HepG2 (cell line): ENCODE measurements at regions not wholly inside any gene's neighbourhood (a gene's known extent, or its start where the extent isn't known, plus 50 kb on each side); places are given as distances from the start of the nearest gene placed in this dataset.

Source experiments
- ATAC-seq: fragments of 200-7000 bp; cut with Tn5 transposase; 3 replicates; pipeline ENCODE4 v1.9.1; 2020; ENCODE audit warnings: mild to moderate bottlenecking, moderate library complexity
- BruUV-seq: library from RNA; stranded (reverse); fragments of 400-500 nt; replicated peaks from 2 replicates; lab custom pipeline; 2021; lab: Mats Ljungman, UMichigan
- CTCF ChIA-PET: fragments of 300-600 bp; formaldehyde crosslinking; extraction: SDS; loops from one replicate; lab custom pipeline; 2021; ENCODE audit warnings: low total read pairs, inconsistent platforms, low intra/inter-chr PET ratio; lab: Yijun Ruan, JAX
- POLR2A ChIA-PET: fragments of 350-600 bp; sonication (Branson Sonifier 250); formaldehyde crosslinking; loops from one replicate; lab custom pipeline; 2020; ENCODE audit warnings: antibody characterized with exemption, inconsistent platforms; lab: Yijun Ruan, JAX
- DNase-seq: peaks from one replicate; pipeline ENCODE4 v3.0.0-alpha.2; 2015; ENCODE audit warnings: low spot score
- FAIRE-seq: peaks from 3 replicates; lab custom pipeline; 2011; peaks lifted over from hg19 to GRCh38; lab: Jason Lieb, UNC
- H2AFZ ChIP-seq: one replicate; pipeline ENCODE4 v1.6.1; 2011; ENCODE audit warnings: low read length, inconsistent platforms
- H3K27ac ChIP-seq: fragments of 300-600 bp; 3 replicates; pipeline ENCODE4 v1.8.0; 2011; ENCODE audit warnings: mixed run types, mild to moderate bottlenecking, mixed read lengths, low read length, inconsistent platforms; ENCODE audit not compliant: insufficient read depth; ENCODE audit errors: extremely low read length
- H3K27me3 ChIP-seq, 2 experiments: fragments of 200-600 bp in 1 of 2; 2 replicates in 1 of 2; 3 replicates in 1 of 2; pipeline versions ENCODE4 v1.6.0 to v1.8.0; 2011; ENCODE audit warnings: low read length in 2 of 2, mild to moderate bottlenecking in 2 of 2, moderate library complexity in 2 of 2, inconsistent platforms in 1 of 2; ENCODE audit not compliant: insufficient read depth in 2 of 2, control insufficient read depth in 1 of 2
- H3K36me3 ChIP-seq, 2 experiments: fragments of 200-600 bp in 1 of 2; replicated peaks in 1 of 2; 2 replicates in 1 of 2; 3 replicates in 1 of 2; pipeline versions ENCODE4 v1.5.1 to v1.8.0; 2011; ENCODE audit warnings: low read length in 2 of 2, inconsistent platforms in 1 of 2; ENCODE audit not compliant: insufficient read depth in 2 of 2, control insufficient read depth in 1 of 2
- H3K4me1 ChIP-seq: 2 replicates; pipeline ENCODE4 v1.5.1; 2012; ENCODE audit warnings: low read length, inconsistent platforms; ENCODE audit not compliant: insufficient read depth
- H3K4me2 ChIP-seq: 2 replicates; pipeline ENCODE4 v1.6.0; 2011; ENCODE audit warnings: low read depth, low read length, inconsistent platforms
- H3K4me3 ChIP-seq, 3 experiments: fragments of 200-600 bp in 1 of 3; sonication (generic), shearing (Covaris generic) in 1 of 3; replicated peaks in 1 of 3; 2 replicates each; pipeline ENCODE4 v1.5.1; 2011 to 2016; ENCODE audit warnings: low read length in 3 of 3, inconsistent platforms in 2 of 3, low read depth in 2 of 3, mild to moderate bottlenecking in 2 of 3, control low read depth in 1 of 3, mixed read lengths in 1 of 3; ENCODE audit not compliant: insufficient read depth in 1 of 3
- H3K79me2 ChIP-seq: one replicate; pipeline ENCODE4 v1.6.1; 2011; ENCODE audit warnings: low read length, inconsistent platforms; ENCODE audit not compliant: insufficient read depth
- H3K9ac ChIP-seq: 2 replicates; pipeline ENCODE4 v1.6.0; 2011; ENCODE audit warnings: mild to moderate bottlenecking, low read depth, low read length, inconsistent platforms; ENCODE audit not compliant: insufficient read depth
- H3K9me3 ChIP-seq: 2 replicates; pipeline ENCODE4 v1.5.1; 2012; ENCODE audit warnings: mild to moderate bottlenecking, low read length
- H4K20me1 ChIP-seq: 2 replicates; pipeline ENCODE4 v1.6.0; 2011; ENCODE audit warnings: inconsistent platforms, mild to moderate bottlenecking, low read length, moderate library complexity; ENCODE audit not compliant: insufficient read depth
- DPF2 ChIP-seq: sonication (generic); formaldehyde crosslinking; IDR thresholded peaks from 2 replicates; pipeline ENCODE4 v1.4.0; 2020; ENCODE audit warnings: mild to moderate bottlenecking, low read depth, missing genetic modification reagents, borderline replicate concordance
- MTF1 ChIP-seq: sonication (generic); formaldehyde crosslinking; IDR thresholded peaks from 2 replicates; pipeline ENCODE4 v1.5.0; 2020; ENCODE audit warnings: missing genetic modification reagents
- RBM22 ChIP-seq: fragments of 200-400 bp; formaldehyde crosslinking; optimal IDR thresholded peaks from 2 replicates; pipeline ENCODE3; 2017; ENCODE audit warnings: mild to moderate bottlenecking, low read length, moderate library complexity
- ZNF383 ChIP-seq: sonication (generic); formaldehyde crosslinking; IDR thresholded peaks from 2 replicates; pipeline ENCODE4 v1.4.0; 2020; ENCODE audit warnings: missing genetic modification reagents, mild to moderate bottlenecking, borderline replicate concordance
- ZNF484 ChIP-seq: sonication (generic); formaldehyde crosslinking; IDR thresholded peaks from 2 replicates; pipeline ENCODE4 v1.5.1; 2020; ENCODE audit warnings: mild to moderate bottlenecking, low read depth, missing genetic modification reagents, borderline replicate concordance
- WGBS: methylation state at CpG from one replicate; pipeline ENCODE4 v1.1.6; 2017; ENCODE audit warnings: low lambda C conversion rate; 5-methylcytosine and 5-hydroxymethylcytosine counted together
- in situ Hi-C: cut with HindIII; loops from 2 replicates; pipeline ENCODE4 v1.10.0; 2017; ENCODE audit warnings: low pct_unique_long_range_greater_than_20kb; ENCODE audit not compliant: extremely low pct_ligation_motif_present
- intact Hi-C: fragments of 100-400 bp; cut with micrococcal nuclease; formaldehyde crosslinking; loops from one replicate; pipeline ENCODE4 v1.10.0; 2022; ENCODE audit not compliant: unreplicated experiment
- TF ChIP-seq, protein P1 (sequence below): sonication (generic); formaldehyde crosslinking; IDR thresholded peaks from 2 replicates; pipeline ENCODE4 v1.4.0; 2020; ENCODE audit warnings: mild to moderate bottlenecking, missing genetic modification reagents, borderline replicate concordance

DNA sequence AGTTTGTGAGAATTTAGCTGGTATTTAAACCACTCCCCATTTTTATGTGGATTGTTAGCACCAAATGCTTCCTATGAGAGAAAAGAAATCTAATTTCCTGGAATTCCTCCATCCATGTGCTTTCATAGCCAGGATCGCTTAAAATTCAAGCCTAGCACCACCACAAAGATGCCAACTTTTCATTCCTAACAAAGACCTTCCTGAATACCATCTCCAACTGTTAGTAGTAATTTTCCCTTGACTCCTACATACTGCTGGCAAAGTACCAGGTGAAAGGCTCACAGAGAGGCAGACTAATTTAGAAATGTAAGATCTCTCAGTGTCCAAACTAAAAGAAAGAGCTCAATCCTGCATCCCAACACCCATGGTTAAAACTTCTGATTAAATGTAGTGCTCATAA, 386.3 kb downstream of the KCTD12 start:
- FAIRE-seq (no peak), DNase-seq (no peak), ATAC-seq (no peak)
- H3K9ac ChIP-seq: no peak overlapping the region
- H3K36me3 ChIP-seq: no peaks in the 10 kb centered on the region
- H3K4me1 ChIP-seq: no peaks in the 10 kb centered on the region
- no peak overlapping the region for H3K27ac ChIP-seq
- no peaks in the 10 kb centered on the region for H4K20me1 ChIP-seq
- TF ChIP-seq, protein P1, sequence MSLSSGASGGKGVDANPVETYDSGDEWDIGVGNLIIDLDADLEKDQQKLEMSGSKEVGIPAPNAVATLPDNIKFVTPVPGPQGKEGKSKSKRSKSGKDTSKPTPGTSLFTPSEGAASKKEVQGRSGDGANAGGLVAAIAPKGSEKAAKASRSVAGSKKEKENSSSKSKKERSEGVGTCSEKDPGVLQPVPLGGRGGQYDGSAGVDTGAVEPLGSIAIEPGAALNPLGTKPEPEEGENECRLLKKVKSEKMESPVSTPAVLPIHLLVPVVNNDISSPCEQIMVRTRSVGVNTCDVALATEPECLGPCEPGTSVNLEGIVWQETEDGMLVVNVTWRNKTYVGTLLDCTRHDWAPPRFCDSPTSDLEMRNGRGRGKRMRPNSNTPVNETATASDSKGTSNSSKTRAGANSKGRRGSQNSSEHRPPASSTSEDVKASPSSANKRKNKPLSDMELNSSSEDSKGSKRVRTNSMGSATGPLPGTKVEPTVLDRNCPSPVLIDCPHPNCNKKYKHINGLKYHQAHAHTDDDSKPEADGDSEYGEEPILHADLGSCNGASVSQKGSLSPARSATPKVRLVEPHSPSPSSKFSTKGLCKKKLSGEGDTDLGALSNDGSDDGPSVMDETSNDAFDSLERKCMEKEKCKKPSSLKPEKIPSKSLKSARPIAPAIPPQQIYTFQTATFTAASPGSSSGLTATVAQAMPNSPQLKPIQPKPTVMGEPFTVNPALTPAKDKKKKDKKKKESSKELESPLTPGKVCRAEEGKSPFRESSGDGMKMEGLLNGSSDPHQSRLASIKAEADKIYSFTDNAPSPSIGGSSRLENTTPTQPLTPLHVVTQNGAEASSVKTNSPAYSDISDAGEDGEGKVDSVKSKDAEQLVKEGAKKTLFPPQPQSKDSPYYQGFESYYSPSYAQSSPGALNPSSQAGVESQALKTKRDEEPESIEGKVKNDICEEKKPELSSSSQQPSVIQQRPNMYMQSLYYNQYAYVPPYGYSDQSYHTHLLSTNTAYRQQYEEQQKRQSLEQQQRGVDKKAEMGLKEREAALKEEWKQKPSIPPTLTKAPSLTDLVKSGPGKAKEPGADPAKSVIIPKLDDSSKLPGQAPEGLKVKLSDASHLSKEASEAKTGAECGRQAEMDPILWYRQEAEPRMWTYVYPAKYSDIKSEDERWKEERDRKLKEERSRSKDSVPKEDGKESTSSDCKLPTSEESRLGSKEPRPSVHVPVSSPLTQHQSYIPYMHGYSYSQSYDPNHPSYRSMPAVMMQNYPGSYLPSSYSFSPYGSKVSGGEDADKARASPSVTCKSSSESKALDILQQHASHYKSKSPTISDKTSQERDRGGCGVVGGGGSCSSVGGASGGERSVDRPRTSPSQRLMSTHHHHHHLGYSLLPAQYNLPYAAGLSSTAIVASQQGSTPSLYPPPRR: no peak
- TF ChIP-seq RBM22 (no peak), MTF1 (CRISPR knock-in tag) (no peak)
- ChIA-PET CTCF (no interaction called here), POLR2A (no interaction called here)
- H3K79me2 ChIP-seq: no peaks in the 10 kb centered on the region
- no TSS peak for BruUV-seq
- no peaks in the 10 kb centered on the region for H3K27me3 ChIP-seq
- intact Hi-C loops (no loop called here), in situ Hi-C loops (no loop called here)
- H3K4me3 ChIP-seq: no peak overlapping the region
- no peak overlapping the region for H3K4me2 ChIP-seq
- WGBS: 0% methylated on average over 1 of the region's 1 CpG
- no peak overlapping the region for H2AFZ ChIP-seq
- H3K9me3 ChIP-seq: no peaks in the 10 kb centered on the region

DNA sequence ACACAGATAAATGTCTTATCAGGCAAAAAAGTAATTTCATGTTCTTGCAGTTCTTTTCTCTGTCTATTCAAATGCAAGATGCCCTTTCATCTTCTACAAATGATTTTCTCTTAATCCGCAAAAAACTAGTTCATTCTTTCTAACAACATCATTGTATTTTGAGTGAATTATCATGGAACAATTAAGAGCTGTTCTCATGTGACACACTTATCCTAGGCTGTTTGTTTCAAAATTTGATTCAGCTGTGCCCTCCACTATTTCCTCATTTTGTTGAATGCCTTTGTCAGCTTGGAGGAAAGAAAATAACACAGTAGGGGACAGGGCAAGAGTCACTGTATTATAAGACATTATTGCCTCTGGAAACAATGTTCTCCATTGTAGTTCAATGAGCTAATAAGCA, 396.9 kb downstream of the KCTD12 start:
- Histone ChIP-seq H3K9me3 (no peaks in the 10 kb centered on the region), H3K27me3 (no peaks in the 10 kb centered on the region), H2AFZ (no peak overlapping the region), H4K20me1 (no peaks in the 10 kb centered on the region), H3K4me1 (no peaks in the 10 kb centered on the region), H3K36me3 (no peaks in the 10 kb centered on the region), H3K79me2 (no peaks in the 10 kb centered on the region), H3K4me2 (no peak overlapping the region), H3K27ac (no peak overlapping the region), H3K9ac (no peak overlapping the region), H3K4me3 (no peak overlapping the region)
- DNase-seq (no peak), ATAC-seq (no peak), FAIRE-seq (no peak)
- CTCF ChIA-PET: no interaction called here
- 2% methylated on average over 1 of the region's 1 CpG for WGBS
- POLR2A ChIA-PET: no interaction called here
- no peak for TF ChIP-seq ZNF383 (CRISPR knock-in tag)
- TF ChIP-seq DPF2 (CRISPR knock-in tag): no peak
- TF ChIP-seq ZNF484 (CRISPR knock-in tag): no peak
- intact Hi-C loops (no loop called here), in situ Hi-C loops (no loop called here)
- no TSS peak for BruUV-seq
